CD4-positive, alpha-beta T cell (primary cell): ENCODE measurements at regions not wholly inside any gene's neighbourhood (a gene's known extent, or its start where the extent isn't known, plus 50 kb on each side); places are given as distances from the start of the nearest gene placed in this dataset.

Source experiments
- ATAC-seq: fragments of 200-7000 bp; cut with Tn5 transposase; one replicate; pipeline ENCODE4 v1.10.0; 2022; ENCODE audit warnings: mild to moderate bottlenecking; ENCODE audit not compliant: poor library complexity
- CTCF ChIA-PET: fragments of 350-600 bp; sonication (Branson Sonifier 250); formaldehyde crosslinking; loops from one replicate; lab custom pipeline; 2021; ENCODE audit warnings: antibody characterized with exemption, inconsistent platforms; lab: Charles Lee
- POLR2A ChIA-PET: fragments of 350-600 bp; sonication (Branson Sonifier 250); formaldehyde crosslinking; loops from one replicate; lab custom pipeline; 2021; ENCODE audit warnings: antibody characterized with exemption, inconsistent platforms; lab: Charles Lee
- DNase-seq, 14 experiments: peaks; one replicate each; pipeline ENCODE4 v3.0.0-alpha.2; 2013 to 2020; ENCODE audit warnings: mixed read lengths in 2 of 14
- H3K27ac ChIP-seq, 2 donors: one replicate each; pipeline versions ENCODE4 v1.5.1 to v1.7.0; 2013; ENCODE audit warnings: low read length in 2 of 2, low read depth in 1 of 2, mild to moderate bottlenecking in 1 of 2
- H3K27me3 ChIP-seq, 2 experiments: 1 replicate in 1 of 2; 2 replicates in 1 of 2; pipeline versions ENCODE4 v1.6.1 to v1.7.0; 2013; ENCODE audit warnings: low read length in 2 of 2, control low read depth in 1 of 2, mild to moderate bottlenecking in 1 of 2, moderate library complexity in 1 of 2; ENCODE audit not compliant: insufficient read depth in 2 of 2, control insufficient read depth in 1 of 2
- H3K36me3 ChIP-seq: one replicate; pipeline ENCODE4 v1.6.1; 2013; ENCODE audit warnings: low read length, control low read depth; ENCODE audit not compliant: insufficient read depth
- H3K4me1 ChIP-seq: one replicate; pipeline ENCODE4 v1.6.1; 2013; ENCODE audit warnings: low read length, control low read depth; ENCODE audit not compliant: insufficient read depth
- H3K4me3 ChIP-seq: one replicate; pipeline ENCODE4 v1.5.1; 2013; ENCODE audit warnings: mild to moderate bottlenecking, low read length, moderate library complexity
- H3K9me3 ChIP-seq, 2 experiments: 1 replicate in 1 of 2; 2 replicates in 1 of 2; pipeline versions ENCODE4 v1.6.1 to v1.7.0; 2013; ENCODE audit warnings: low read length in 2 of 2, mild to moderate bottlenecking in 2 of 2, control low read depth in 1 of 2, moderate library complexity in 1 of 2; ENCODE audit not compliant: control insufficient read depth in 1 of 2, insufficient read depth in 1 of 2
- H3K27ac Mint-ChIP-seq: one replicate; pipeline ENCODE4 v1.8.0; 2020; ENCODE audit warnings: mixed read lengths
- H3K27me3 Mint-ChIP-seq: one replicate; pipeline ENCODE4 v1.8.0; 2021; ENCODE audit warnings: mixed read lengths
- H3K36me3 Mint-ChIP-seq: one replicate; pipeline ENCODE4 v1.8.0; 2021; ENCODE audit warnings: low read depth, mixed read lengths
- H3K4me1 Mint-ChIP-seq: one replicate; pipeline ENCODE4 v1.8.0; 2021; ENCODE audit warnings: low read depth, mixed read lengths
- H3K4me3 Mint-ChIP-seq: one replicate; pipeline ENCODE4 v1.8.0; 2020; ENCODE audit warnings: mild to moderate bottlenecking, mixed read lengths
- H3K9me3 Mint-ChIP-seq: one replicate; pipeline ENCODE4 v1.8.0; 2020; ENCODE audit warnings: mixed read lengths
- CTCF ChIP-seq: fragments of 200-600 bp; IDR thresholded peaks from one replicate; pipeline ENCODE4 v1.8.0; 2022; ENCODE audit warnings: antibody characterized with exemption, mild to moderate bottlenecking
- intact Hi-C, 2 experiments: fragments of 100-400 bp; cut with DNase I in 1 of 2; cut with micrococcal nuclease in 1 of 2; formaldehyde crosslinking; loops; one replicate each; pipeline versions ENCODE4 v1.15.1 to v1.9.0; 2023 to 2025; cut with DNase I, micrococcal nuclease

- ChIA-PET POLR2A (no interaction called here), CTCF (no interaction called here)
- H3K9me3 ChIP-seq, result no peaks in the 10 kb centered on the region
- no peaks in the 10 kb centered on the region for H3K36me3 ChIP-seq
- Mint-ChIP-seq H3K27me3 (no peaks in the 10 kb centered on the region), H3K4me3 (no peak overlapping the region), H3K4me1 (peaks cover 6% of the 10 kb centered on the region), H3K36me3 (no peaks in the 10 kb centered on the region), H3K9me3 (no peaks in the 10 kb centered on the region), H3K27ac (no peak overlapping the region)
- no peak for TF ChIP-seq CTCF
- intact Hi-C loops, result no loop called here
- no peaks in the 10 kb centered on the region for H3K27me3 ChIP-seq
- no peak overlapping the region for H3K4me3 ChIP-seq
- DNase-seq (no peak), ATAC-seq (no peak)
- no peaks in the 10 kb centered on the region for H3K4me1 ChIP-seq
- no peak overlapping the region for H3K27ac ChIP-seq
Measured at GRCh38 chr4:26148927-26149326, 171.9 kb upstream of the RBPJ start.

- Histone ChIP-seq H3K27me3 (no peaks in the 10 kb centered on the region), H3K4me1 (no peaks in the 10 kb centered on the region), H3K36me3 (no peaks in the 10 kb centered on the region), H3K9me3 (no peaks in the 10 kb centered on the region), H3K27ac (no peak overlapping the region), H3K4me3 (no peak overlapping the region)
- no peaks in the 10 kb centered on the region for H3K4me1 Mint-ChIP-seq
- no peak for TF ChIP-seq CTCF
- ATAC-seq (no peak), DNase-seq (no peak)
- H3K27me3 Mint-ChIP-seq, result no peaks in the 10 kb centered on the region
- POLR2A ChIA-PET, result no interaction called here
- intact Hi-C loops, result no loop called here
- no peaks in the 10 kb centered on the region for H3K36me3 Mint-ChIP-seq
- no peak overlapping the region for H3K27ac Mint-ChIP-seq
- H3K4me3 Mint-ChIP-seq, result no peak overlapping the region
- H3K9me3 Mint-ChIP-seq, result no peaks in the 10 kb centered on the region
- CTCF ChIA-PET, result no interaction called here
Measured at GRCh38 chr4:26150948-26151347, 169.9 kb upstream of the RBPJ start.

DNA sequence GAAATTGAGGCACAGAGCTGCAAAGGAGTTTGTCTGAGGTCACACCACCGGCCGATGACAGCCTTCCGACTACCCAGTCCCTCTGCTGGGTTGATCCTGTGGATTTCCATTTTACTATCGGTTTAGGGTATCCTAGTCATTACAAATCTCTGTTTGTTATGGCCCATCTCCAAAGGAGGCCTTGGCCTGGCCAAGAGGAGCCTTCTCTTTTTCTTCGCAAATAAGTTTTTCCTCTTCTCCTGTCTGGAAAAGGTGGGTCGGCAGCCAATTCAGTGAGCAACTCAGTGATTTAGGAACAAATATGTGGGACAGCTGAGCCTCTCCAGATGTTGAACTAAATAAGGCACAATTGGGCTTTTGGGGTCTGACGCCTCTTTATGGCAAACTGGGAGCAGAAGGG, 169.2 kb upstream of the RBPJ start:
- no peak overlapping the region for H3K4me3 Mint-ChIP-seq
- ChIA-PET CTCF (no interaction called here), POLR2A (no interaction called here)
- H3K9me3 ChIP-seq, result no peaks in the 10 kb centered on the region
- DNase-seq (no peak), ATAC-seq (no peak)
- no peak overlapping the region for H3K4me3 ChIP-seq
- TF ChIP-seq CTCF, result no peak
- H3K4me1 Mint-ChIP-seq, result no peaks in the 10 kb centered on the region
- no peaks in the 10 kb centered on the region for H3K36me3 ChIP-seq
- no peaks in the 10 kb centered on the region for H3K27me3 Mint-ChIP-seq
- H3K36me3 Mint-ChIP-seq, result no peaks in the 10 kb centered on the region
- no peaks in the 10 kb centered on the region for H3K4me1 ChIP-seq
- no peaks in the 10 kb centered on the region for H3K27me3 ChIP-seq
- intact Hi-C loops, result no loop called here
- no peak overlapping the region for H3K27ac Mint-ChIP-seq
- H3K27ac ChIP-seq, result no peak overlapping the region
- no peaks in the 10 kb centered on the region for H3K9me3 Mint-ChIP-seq
